ENCODE measurements at regions not wholly inside any gene's neighbourhood (a gene's known extent, or its start where the extent isn't known, plus 50 kb on each side); places are given as distances from the start of the nearest gene placed in this dataset.

DNA sequence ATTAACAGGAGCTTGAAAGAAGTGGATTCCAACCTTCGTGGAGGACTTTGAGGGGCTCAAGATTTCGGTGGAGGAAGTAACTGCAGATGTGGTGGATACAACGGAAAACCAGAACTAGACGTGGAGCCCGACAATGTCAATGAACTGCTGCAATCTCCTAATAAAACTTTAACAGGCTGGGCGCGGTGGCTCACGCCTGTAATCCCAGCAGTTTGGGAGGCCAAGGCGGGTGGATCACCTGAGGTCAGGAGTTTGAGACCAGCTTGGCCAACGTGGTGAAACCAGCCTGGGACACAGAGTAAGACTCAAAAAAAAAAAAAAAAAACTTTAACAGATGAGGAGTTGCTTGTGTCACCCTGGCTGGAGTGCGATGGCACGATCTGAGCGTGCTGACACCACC is 477.8 kb upstream of the MKI67 start:
- TF ChIP-seq POLR2A (IDR thresholded peaks at IDR 0.05): no peak
- TF ChIP-seq, protein P1, sequence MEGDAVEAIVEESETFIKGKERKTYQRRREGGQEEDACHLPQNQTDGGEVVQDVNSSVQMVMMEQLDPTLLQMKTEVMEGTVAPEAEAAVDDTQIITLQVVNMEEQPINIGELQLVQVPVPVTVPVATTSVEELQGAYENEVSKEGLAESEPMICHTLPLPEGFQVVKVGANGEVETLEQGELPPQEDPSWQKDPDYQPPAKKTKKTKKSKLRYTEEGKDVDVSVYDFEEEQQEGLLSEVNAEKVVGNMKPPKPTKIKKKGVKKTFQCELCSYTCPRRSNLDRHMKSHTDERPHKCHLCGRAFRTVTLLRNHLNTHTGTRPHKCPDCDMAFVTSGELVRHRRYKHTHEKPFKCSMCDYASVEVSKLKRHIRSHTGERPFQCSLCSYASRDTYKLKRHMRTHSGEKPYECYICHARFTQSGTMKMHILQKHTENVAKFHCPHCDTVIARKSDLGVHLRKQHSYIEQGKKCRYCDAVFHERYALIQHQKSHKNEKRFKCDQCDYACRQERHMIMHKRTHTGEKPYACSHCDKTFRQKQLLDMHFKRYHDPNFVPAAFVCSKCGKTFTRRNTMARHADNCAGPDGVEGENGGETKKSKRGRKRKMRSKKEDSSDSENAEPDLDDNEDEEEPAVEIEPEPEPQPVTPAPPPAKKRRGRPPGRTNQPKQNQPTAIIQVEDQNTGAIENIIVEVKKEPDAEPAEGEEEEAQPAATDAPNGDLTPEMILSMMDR (IDR thresholded peaks at IDR 0.05): no peak
